AG04450 (cell line): ENCODE measurements at regions not wholly inside any gene's neighbourhood (a gene's known extent, or its start where the extent isn't known, plus 50 kb on each side); places are given as distances from the start of the nearest gene placed in this dataset.

ENCODE experiments used
- CTCF ChIA-PET: fragments of 300-600, 350-600 bp; formaldehyde crosslinking; extraction: SDS; loops from one replicate; lab custom pipeline; 2022; ENCODE audit warnings: antibody characterized with exemption, inconsistent platforms; lab: Charles Lee
- POLR2A ChIA-PET: fragments of 350-600 bp; formaldehyde crosslinking; extraction: SDS; loops from one replicate; lab custom pipeline; 2021; ENCODE audit warnings: antibody characterized with exemption, inconsistent platforms; lab: Yijun Ruan, JAX
- DNase-seq: peaks from one replicate; pipeline ENCODE4 v3.0.0-alpha.2; 2011; ENCODE audit warnings: low read depth, low spot score
- H3K27ac ChIP-seq: one replicate; pipeline ENCODE4 v1.5.1; 2012; ENCODE audit warnings: low read depth, low read length, control low read depth
- H3K27me3 ChIP-seq: one replicate; pipeline ENCODE4 v1.6.0; 2012; ENCODE audit warnings: low read length; ENCODE audit not compliant: control insufficient read depth, insufficient read depth
- H3K4me3 ChIP-seq: 2 replicates; pipeline ENCODE4 v1.5.1; 2011; ENCODE audit warnings: mild to moderate bottlenecking, low read depth, low read length, control low read depth
- H3K9me3 ChIP-seq: 2 replicates; pipeline ENCODE4 v1.5.1; 2012; ENCODE audit warnings: low read length; ENCODE audit not compliant: control insufficient read depth, insufficient read depth
- CTCF ChIP-seq: IDR thresholded peaks from 2 replicates; pipeline ENCODE4 v1.5.1; 2011; ENCODE audit warnings: low read depth, low read length, control low read depth, inconsistent platforms

DNA sequence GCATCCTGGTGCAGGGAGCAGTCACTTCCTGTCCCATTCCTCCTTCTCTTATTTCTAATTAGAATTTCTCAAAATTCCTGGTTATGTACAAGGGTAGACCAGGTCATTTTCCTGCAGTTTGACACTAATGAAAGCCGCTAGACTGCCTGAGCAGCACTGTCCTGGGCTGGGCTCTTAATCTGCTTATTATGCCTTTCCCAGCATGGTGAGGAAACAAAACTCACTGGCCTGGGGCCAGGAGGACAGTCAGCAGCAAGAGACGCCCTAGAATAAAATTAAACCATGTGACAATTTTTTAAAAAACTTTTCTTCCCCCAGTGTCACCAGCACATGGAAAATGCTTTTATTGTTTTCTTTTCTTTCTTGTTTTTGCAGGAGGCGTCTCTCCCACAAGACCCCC, 647.5 kb downstream of the TYW1 start:
- Histone ChIP-seq H3K9me3 (peaks cover 33% of the 10 kb centered on the region), H3K27me3 (no peaks in the 10 kb centered on the region), H3K4me3 (no peak overlapping the region), H3K27ac (no peak overlapping the region)
- CTCF ChIA-PET = no interaction called here
- POLR2A ChIA-PET = no interaction called here
- no peak for DNase-seq
- TF ChIP-seq CTCF = no peak

- no peak overlapping the region for H3K4me3 ChIP-seq
- H3K9me3 ChIP-seq = peaks cover 30% of the 10 kb centered on the region; the same call in 1 of the 2 replicates
- no peak for DNase-seq
- TF ChIP-seq CTCF = no peak
- H3K27me3 ChIP-seq = no peaks in the 10 kb centered on the region
- ChIA-PET POLR2A (no interaction called here), CTCF (no interaction called here)
- H3K27ac ChIP-seq = no peak overlapping the region
Observed at GRCh38 chr7:67652937-67653336, 656.3 kb downstream of the TYW1 start.

GRCh38 chr7:67653856-67654454, 657.3 kb downstream of the TYW1 start:
- ChIA-PET CTCF (no interaction called here), POLR2A (no interaction called here)
- H3K4me3 ChIP-seq = no peak overlapping the region
- no peak for TF ChIP-seq CTCF
- no peak overlapping the region for H3K27ac ChIP-seq
- no peaks in the 10 kb centered on the region for H3K27me3 ChIP-seq
- no peak for DNase-seq
- peaks cover 33% of the 10 kb centered on the region; the same call in 1 of the 2 replicates for H3K9me3 ChIP-seq

DNA sequence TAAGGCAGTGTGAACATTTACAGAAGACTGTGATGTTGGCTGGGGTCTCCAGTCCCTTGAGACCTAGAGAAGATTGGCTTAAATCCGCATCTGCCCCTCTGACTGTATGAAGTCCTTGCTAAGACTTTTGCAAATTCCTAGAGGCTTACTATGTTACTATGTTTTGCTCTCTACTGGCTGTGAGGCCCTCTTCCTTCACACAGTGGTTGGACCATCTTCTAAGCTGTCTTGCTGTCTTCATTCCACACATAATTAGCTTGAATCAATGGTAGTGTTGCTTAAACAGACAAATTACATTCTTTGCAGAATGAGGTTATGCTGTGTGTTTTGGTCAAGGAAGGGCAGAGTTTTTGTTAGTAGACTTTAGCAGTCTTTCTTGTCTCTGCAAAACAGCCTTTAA, 658.0 kb downstream of the TYW1 start:
- DNase-seq = no peak
- H3K9me3 ChIP-seq = peaks cover 33% of the 10 kb centered on the region; the same call in 1 of the 2 replicates
- ChIA-PET CTCF (no interaction called here), POLR2A (no interaction called here)
- TF ChIP-seq CTCF = no peak
- H3K4me3 ChIP-seq = no peak overlapping the region
- no peak overlapping the region for H3K27ac ChIP-seq
- no peaks in the 10 kb centered on the region for H3K27me3 ChIP-seq

DNA sequence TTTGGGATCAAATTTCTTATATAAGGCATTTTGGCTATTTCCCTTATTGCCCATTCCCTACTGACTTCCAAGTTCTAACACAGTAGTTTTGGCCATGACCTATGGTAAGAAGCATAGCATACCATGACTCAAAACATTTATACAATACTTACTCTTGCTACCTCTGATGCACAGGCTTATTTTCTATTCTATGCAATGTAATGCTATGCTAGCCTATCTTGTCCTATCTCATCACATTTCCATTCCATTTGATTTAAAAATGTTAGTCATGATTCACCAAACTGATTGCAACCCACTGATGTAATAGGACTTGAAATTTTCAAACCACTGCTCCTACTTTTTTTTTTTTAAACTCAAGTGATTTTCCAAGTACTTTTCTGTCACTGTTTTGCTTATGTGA, 658.5 kb downstream of the TYW1 start:
- CTCF ChIA-PET = no interaction called here
- H3K4me3 ChIP-seq = no peak overlapping the region
- H3K27me3 ChIP-seq = no peaks in the 10 kb centered on the region
- no peak overlapping the region for H3K27ac ChIP-seq
- no peak for DNase-seq
- TF ChIP-seq CTCF = no peak
- peaks cover 34% of the 10 kb centered on the region; the same call in 1 of the 2 replicates for H3K9me3 ChIP-seq
- POLR2A ChIA-PET = no interaction called here
